Hematopoietic multipotent progenitor cell treated with erythropoietin and hydrocortisone succinate and interleukin-3 and kit ligand, for 15 days (in vitro differentiated cells): ENCODE measurements at regions not wholly inside any gene's neighbourhood (a gene's known extent, or its start where the extent isn't known, plus 50 kb on each side); places are given as distances from the start of the nearest gene placed in this dataset.
"Not testable (repeated sequence)": the region's sequence is repeated elsewhere in the genome, so short reads cannot be mapped to it uniquely, and the experiment has no call there.

Experiments used
- DNase-seq: peaks from one replicate; pipeline ENCODE4 v3.0.0-alpha.2; 2015; ENCODE audit warnings: low spot score

DNA sequence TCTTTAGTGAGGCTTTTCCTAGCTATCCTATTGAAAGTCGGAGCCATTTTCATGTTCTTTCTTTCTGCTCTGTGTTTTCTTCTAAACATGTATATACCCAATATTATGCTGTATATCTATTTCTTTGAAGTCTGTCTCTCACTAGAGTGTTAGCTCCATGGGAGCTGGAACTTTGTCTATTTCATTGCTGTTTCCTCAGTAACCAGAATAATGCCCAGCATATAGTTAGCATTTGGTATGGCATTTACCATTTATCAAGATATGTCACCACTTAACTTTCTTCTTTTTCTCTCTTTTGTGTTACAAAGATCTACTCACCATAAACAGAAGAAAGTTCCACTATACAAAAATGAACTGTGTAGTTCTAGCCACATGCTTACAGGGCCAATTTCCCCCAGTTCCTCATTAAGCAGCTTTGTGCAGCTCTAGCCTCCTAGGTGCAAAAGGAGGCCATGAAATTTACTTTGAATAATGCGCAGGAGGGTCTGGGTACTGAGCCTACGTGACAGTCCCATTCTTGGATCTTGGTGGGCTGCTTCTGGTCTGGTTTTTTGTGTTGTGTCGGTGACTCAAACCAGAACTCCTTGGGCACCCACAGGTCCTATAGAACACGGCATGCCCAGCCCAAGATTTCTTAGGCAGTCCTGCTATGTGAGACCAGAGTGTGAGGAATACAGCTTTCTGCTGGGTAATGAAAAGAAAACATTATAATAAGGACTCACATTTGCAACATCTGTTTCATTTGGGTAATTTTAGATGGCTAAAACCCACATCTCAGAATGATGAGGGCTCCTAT, 302.3 kb upstream of the IGFBP7 start:
- DNase-seq = no peak

DNA sequence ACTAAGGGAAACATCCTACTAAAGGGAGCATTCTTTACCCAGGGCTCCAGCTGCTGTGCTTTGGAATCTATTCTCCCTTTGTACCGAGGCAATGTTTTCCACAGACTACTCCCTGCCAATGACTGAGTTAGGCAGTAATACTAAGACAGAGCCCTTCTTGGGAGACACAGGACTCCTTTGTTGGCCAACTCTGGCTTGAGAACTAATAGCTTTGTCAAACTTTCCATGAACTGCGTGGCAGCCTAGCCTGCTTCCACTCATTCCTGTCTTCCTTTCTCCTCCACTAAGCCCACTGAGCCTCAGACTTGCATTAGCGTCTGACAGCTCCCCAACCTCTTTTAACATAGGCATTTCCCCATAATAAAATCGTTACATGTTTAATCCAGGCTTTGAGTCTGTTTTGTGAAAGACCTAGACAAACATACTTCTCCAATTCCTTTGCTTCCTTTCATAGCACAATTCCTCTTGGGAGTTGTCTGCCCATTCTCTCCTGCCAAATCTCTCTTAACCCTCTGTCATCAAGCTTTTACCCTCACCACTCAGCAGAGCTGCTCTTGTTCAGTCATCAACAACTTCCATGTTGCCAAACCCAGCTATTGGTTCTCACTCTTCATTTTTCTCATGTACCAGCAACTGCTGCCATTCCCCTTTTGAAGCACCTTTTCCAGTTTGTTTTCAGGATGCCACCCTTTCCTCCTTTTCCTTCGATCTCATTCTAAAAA, 300.3 kb upstream of the IGFBP7 start:
- DNase-seq = no peak

DNA sequence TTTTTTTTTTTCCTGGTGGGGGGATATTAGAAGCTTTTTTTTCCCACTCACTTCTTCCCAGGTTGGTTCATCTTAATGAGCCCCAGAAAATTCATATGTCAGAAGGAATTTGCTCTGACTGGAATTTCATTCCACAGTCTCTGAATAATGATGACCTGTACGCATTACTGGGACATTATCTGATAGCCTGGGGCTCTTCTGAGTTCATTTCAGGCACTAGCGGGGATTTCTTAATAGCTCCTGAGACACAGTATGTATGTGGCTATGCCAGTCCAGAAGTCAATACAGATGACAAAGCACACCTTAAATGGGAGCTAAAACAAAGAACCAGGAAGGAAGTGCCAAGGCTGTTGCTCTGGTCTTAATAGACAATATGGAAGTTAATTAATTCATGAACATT, 295.2 kb upstream of the IGFBP7 start:
- no peak for DNase-seq

DNA sequence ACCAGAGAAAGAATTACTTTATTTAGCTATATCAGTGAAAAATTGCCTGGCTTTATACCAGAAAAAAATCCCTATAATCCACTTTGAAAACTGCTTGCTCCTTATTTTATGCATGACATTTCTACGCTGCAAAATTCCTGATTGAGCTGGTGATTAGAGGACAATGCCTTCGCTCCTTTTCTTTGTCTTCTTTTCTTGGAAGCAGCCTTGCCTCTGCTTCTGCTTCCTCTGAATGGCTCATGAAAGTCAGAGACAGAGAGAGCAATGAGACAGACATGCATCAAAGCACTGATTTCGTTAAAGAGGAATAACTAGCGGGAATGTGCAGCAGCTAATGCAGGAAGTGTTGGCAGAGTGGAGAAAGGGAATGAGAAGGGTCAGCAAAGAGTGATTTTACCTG, 294.3 kb upstream of the IGFBP7 start:
- DNase-seq = no peak

DNA sequence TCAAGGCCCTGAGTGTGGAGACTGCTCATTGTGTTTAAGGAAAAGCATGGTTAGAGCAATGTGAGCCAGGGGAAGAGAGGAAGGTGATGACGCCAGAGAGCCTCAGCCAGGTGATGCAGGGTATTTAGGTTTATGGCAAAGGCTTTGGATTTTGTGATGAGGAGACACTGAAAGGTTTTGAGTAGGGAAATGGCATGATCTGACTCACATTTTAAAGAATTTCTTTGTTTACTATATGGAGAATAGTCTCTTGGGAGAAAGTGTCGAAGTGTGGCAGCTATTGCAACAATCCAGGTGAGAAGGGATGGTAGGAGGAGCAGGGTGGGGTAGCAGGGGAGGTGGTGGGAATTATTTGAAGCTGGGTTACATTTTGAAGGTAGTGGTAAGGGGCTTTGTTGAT, 293.4 kb upstream of the IGFBP7 start:
- DNase-seq = no peak

DNA sequence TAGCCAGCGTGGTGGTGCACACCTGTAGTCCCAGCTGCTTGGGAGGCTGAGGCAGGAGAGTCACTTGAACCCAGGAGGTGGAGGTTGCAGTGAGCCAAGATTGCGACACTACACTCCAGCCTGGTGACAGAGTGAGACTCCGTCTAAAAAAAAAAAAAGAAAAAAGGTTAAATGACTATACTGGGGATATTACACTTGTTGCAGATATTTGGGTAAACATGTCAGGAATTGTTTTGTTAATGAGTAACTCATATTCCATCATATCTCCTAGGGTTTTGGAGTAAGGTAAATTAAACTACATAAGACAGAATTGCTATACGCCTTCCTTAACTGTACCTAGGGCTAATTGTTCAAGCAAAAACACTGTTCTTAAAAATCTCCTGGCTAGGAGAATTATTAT, 291.4 kb upstream of the IGFBP7 start:
- no peak for DNase-seq

DNA sequence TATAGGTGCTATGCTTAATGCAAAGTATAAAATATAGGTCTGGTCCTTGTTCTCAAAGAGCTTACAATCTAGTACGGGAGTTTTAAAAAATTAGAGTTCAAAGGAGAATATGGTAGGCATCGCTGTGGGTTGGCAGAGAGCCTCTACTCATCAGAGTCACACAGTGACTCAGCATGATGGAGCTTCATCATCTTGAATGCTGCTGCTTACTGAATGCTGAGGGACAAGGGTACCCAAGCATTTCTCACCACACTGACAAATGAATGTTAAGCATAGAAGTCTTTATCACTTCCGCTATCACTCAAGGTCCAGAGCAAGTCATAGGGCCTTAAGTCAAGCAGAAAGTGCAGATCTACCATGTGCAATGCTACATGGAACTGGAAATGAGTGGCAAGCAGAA, 268.6 kb upstream of the IGFBP7 start:
- no peak for DNase-seq

DNA sequence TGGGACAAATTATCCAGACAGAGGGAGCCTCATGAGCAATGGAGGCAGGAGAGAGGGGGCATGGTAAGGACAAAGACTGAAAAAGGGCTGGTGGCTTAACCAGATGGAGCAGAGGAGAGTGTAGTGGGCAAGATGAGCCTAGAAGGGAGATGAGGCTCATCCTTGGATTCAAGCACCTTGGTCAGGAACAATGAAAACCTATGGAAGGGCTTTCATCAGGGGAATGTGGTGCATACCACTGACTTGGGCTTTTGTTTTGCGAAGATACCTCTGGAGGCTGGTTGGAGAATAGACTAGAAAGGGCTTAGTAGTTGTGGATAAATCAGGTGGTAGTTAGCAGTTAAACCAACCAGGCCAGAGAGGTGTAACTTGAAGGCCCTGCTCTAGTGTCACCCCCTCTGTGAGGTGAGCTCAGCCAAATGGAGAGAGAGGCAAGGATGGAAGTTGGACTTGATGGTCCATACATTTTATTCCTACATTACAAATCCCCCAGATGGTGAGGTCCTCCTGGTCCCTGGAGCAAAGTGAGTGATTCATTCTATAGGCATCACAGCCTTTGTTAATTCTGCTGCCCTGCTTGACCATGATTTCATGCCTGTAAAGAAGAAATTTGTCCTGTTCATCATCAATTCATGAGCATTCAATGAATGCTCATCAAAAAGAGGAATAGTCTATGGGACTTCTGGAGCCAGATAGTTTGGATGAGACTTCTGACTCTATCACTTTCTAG, 264.8 kb upstream of the IGFBP7 start:
- no peak for DNase-seq

DNA sequence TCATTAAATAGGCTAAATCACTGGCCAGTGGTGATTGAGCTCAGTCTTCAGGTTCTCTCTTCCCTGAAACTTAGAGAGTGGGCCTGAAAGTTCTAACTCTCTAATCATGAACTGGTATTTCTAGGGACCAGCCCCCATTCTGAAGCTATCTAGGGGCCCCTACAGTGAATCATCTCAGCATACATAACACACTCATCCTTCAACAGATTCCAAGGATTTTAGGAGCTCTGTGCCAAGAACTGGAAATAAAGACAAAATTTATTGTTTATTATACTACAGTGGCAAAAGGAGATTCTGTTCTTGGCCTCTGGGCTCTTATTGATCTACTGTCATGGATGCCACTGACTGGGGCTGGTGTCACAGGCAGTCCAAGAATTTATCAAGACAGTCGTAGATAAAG, 263.8 kb upstream of the IGFBP7 start:
- no peak for DNase-seq

DNA sequence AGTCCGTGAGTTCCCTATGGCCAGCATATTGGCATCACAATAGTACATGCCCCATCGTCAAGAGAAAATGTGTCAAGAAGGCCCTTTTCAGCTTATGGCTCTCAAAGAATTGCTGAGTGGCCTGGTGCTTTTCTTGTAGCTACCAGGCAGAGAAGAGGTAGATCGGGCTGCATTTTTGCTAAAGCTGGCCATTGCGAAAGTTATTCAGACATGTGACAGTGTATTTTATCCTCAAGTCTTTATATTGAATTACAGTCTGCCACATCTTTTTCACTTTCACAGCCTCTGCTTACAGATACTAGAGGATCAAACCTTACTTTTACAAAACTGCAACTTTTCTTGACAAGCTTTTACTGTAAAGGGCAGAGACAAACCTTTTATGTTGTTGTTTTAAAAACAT, 261.5 kb upstream of the IGFBP7 start:
- DNase-seq = no peak

DNA sequence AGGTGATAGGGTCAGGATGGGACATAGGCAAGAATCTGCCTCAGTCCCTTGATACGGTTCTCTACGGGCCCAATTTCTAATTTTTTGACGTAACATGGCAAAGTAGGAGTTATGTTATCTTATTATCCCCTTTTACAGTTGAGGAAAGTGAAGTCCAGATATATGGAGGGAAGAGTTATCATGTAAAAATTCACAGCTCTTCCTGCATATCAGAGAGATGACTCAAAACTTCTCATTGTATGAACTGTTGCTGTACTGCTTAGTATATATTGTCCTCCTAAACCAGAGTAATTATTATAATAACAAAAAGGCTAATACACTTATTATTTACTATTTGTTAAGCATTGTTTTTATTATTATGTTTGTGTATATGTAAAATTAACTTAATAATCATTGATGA, 260.5 kb upstream of the IGFBP7 start:
- no peak for DNase-seq

DNA sequence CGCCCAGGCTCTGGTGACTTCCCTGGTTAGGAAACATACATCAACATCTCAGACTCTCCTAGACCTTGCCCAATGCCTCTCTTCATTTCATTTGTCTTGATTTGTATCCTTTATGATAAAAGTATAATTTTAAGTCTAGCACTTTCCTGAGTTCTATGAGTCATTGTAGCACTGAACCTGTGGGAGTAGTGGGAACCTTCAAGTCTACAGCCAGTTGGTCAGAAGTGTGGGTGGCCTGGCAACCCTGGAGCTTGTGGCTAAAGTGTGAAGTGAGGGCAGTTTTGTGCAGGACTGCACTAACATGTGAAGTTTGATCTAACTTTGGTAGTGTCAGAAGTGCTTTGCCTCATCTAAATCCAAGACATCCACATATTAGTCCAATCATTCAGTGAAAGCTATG, 259.3 kb upstream of the IGFBP7 start:
- no peak for DNase-seq

DNA sequence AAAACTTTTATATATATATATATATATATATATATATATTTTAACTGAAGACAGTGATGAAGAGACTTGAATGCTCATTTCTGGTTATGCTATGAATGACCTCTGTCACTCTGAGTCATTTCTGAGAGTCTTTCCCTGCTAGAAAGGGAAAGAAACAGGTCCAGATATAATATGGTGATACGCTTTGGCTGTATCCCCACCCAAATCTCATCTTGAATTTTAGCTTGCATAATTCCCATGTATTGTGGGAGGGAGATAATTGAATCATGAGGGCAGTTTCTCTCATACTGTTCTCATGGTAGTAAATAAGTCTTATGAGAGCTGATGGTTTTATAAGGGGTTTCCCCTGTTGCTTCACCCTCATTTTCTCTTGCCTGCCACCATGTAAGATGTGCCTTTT, 254.1 kb upstream of the IGFBP7 start:
- DNase-seq = no peak

DNA sequence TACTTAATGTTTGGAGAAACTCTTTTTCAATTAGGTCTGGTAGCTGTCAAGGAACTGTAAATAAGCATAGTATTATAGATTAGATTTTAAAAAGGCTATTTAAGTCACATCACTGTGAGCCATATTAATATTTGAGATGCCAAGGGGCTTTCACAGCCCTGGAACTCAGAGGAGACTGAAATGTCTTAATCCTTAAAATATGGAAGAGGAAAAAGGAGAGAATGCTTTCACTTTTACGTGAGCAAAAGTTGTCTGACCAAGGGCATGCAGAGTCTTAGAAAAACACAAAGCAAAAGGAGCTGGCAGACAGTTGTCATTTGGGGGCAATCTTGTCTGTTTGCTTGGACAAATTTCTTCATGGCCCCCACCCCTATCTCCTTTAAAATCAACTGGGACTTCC, 253.2 kb upstream of the IGFBP7 start:
- DNase-seq = no peak

DNA sequence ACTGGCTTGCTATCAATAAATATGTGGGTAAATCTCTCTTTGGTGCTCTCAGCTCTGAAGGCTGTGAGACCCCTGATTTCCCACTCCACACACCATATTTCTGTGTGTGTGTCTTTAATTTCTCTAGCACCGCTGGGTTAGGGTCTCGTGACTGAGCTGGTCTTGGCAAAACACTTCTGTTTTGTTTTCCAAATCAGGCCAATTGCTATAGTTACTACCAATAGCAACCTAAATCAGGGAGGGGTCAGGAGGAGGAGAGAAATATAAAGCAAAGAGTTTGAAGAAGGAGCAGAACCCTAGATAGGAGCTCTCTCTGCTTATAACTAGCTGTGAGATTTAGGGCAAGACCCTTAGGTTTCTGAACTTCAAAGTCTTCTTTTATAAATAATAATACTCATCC, 250.5 kb upstream of the IGFBP7 start:
- no peak for DNase-seq

DNA sequence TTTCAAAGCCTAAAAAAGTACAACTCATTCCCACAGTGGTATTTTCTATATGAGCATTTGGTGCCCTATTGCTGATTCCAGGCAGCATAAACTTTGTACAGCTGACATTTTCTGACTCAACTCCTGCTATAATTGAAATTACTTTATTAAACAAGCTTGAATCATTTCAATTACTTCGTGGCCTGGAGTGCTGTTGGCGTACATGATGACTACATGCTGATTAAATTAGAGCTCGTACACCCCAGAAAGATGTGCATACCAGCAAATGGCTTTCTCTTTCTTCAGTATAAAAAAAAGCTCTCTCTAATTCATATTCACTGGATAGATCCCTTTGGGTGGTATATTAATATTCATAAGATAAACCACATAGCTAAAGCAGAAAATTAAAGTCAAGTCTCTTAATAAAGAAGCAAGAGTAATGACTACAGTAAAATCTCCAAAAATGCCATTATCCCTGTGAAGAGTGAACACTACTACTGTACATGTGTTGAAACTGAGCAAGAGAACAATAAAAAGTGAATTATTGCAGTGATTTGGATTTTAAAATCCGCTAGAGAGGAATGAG, 245.0 kb upstream of the IGFBP7 start:
- DNase-seq = no peak

DNA sequence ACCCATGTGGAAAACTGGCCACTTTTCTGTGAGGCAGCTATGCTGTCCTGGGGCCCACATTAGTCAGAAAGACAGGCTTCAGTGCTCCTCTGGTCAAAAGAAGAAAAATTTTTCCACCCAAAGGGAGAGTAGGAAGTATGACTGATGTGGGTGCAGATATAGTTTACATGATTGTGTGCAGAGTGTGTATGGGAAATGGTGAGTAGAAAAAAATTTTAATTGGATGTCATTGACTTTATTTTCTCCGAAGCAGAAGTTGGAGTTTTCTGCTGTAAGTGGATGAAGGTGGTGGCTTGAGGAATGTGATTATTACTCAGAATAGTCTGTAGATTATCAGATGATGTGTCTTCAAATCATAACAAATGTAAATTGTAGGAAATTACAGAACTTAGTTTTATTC, 241.5 kb upstream of the IGFBP7 start:
- DNase-seq = no peak

DNA sequence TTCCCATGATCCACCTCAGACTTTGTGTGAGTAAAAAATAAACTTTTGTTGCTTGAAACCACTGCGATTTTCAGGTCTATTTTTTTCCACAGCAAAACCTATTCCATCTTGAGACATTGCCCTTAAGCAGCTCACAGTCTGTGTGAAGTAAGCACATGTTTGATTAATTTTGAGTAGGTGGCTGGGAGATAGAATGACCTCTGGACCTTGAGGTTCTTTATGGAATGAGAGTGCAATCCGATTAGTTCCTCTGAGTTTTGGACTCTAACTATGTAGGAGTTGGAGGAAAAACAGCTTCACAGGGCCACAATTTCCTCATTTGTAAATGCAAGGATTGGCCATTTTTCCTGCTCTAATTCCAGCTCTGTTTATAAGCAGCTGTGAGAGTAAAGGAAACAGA, 234.1 kb upstream of the IGFBP7 start:
- no peak for DNase-seq

DNA sequence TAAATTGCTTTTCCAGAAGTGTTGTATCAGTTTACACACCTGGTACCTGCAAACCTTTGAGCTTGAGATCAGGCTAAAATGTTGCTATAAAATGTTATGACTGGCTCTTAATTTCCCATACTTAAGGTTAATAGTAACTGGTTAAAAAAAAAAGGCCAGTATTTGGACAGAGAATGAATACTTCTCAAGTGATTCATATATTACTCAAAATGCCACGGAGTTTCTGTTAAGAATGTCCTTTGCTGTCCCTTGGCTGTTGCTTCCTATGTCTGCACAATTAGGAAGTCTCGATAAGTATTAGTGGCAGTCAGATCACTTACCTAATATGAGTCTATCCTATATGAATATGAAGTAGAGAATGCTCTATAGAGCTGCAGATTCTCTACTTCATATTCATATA, 232.2 kb upstream of the IGFBP7 start:
- DNase-seq = no peak

DNA sequence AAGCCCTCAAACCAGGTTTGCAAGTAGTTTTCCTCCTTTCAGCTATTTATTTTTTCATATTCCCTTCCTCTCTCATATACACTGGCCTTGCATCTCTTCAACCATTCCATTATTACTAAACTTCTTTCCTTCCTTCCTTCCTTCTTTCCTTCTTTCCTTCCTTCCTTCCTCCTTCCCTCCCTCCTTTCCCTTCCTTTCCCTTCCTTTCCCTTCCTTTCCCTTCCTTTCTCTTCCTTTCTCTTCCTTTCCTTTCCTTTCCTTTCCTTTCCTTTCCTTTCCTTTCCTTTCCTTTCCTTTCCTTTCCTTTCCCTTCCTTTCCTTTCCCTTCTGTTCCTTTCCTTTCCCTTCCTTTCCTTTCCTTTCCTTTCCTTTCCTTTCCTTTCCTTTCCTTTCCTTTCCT, 228.7 kb upstream of the IGFBP7 start:
- not testable (repeated sequence) for DNase-seq

DNA sequence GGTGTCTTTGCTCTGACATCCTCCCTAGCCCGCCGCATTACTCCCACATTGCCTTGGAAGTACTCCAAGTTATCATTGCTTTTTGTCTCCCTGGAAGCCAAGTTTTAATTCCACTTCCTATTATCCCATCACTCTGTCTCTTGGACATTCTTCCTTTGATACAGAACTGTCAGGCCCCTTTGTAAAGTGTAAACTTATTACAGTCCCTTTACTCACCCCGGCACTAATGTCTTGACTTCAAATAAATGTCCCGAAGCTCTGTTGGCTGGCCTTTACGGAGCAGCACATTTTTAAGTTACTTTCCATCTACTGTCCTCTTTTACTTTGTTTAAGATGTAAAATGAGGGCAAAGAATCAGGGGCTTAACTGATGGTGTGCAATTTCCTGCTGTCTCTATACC, 223.5 kb upstream of the IGFBP7 start:
- DNase-seq = no peak

DNA sequence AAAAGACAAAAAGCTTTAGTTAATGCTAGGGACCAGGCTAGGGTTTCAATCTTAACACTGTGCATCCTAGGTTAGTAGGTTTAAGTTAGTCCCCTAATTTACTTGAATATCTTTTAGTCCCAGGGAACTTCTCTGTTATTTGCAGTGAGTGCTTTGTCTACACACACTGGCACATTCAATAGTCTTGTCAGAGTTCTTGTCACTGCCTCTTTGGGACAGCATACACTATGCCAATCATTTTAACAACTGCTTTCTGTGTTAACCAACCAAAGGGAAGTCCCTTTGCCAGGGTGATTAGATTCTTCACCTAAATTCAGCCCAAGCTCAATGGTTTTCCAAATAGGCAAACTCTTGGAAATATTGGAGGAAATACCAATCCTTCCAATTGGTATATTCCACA, 221.8 kb upstream of the IGFBP7 start:
- DNase-seq = no peak

DNA sequence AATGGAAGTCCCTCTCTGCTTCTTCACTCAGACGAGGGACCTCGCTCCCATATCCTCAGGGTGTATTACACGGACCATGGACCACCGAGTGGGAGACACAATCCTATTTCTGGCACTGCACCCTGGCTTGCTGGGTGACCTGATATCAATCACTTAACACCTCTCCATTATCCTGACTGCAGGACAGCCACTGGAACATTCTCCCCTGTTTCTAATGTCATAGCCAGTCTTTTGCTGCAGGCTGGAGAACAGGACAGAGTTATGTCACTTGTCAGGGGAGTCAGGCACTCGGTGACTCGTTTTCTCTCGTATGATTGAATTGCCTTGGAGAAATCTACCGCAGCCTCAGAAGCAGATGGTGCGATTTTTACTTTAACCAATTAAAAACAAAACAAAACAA, 219.1 kb upstream of the IGFBP7 start:
- DNase-seq = no peak
